Ascending aorta (tissue), 2 donors: ENCODE measurements at regions not wholly inside any gene's neighbourhood (a gene's known extent, or its start where the extent isn't known, plus 50 kb on each side); places are given as distances from the start of the nearest gene placed in this dataset.

Experiments
- DNase-seq, 2 donors: peaks; one replicate each; pipeline ENCODE4 v3.0.0-alpha.2; 2019; ENCODE audit warnings: low spot score in 2 of 2
- H3K27ac ChIP-seq, 2 donors: fragments of 200-600 bp; sonication (generic); one replicate each; pipeline ENCODE4 v1.5.1; 2016 to 2017; ENCODE audit warnings: mild to moderate bottlenecking in 1 of 2
- H3K27me3 ChIP-seq: fragments of 200-600 bp; sonication (generic); one replicate; pipeline ENCODE4 v1.5.1; 2017
- H3K36me3 ChIP-seq, 2 donors: fragments of 200-600 bp; sonication (generic); one replicate each; pipeline ENCODE4 v1.5.1; 2016
- H3K4me1 ChIP-seq, 2 donors: fragments of 200-600 bp; sonication (generic); one replicate each; pipeline ENCODE4 v1.5.1; 2016 to 2017; ENCODE audit warnings: mild to moderate bottlenecking in 1 of 2
- H3K4me3 ChIP-seq, 2 donors: fragments of 200-600 bp; sonication (generic); one replicate each; pipeline ENCODE4 v1.5.1; 2016 to 2017; ENCODE audit warnings: mild to moderate bottlenecking in 1 of 2
- H3K9me3 ChIP-seq, 2 donors: fragments of 200-600 bp; sonication (generic); one replicate each; pipeline ENCODE4 v1.5.1; 2016
- intact Hi-C: fragments of 100-400 bp; cut with DNase I; formaldehyde crosslinking; loops from one replicate; pipeline ENCODE4 v1.15.1; 2023
- TF ChIP-seq, protein P1 (sequence below), 3 experiments: fragments of 200-600 bp in 2 of 3; fragments of 450-650 bp in 1 of 3; sonication (generic) in 2 of 3; IDR thresholded peaks; one replicate each; pipeline ENCODE4 v1.5.1; 2016 to 2019; ENCODE audit warnings: antibody characterized with exemption in 3 of 3, mild to moderate bottlenecking in 1 of 3, moderate library complexity in 1 of 3

DNA sequence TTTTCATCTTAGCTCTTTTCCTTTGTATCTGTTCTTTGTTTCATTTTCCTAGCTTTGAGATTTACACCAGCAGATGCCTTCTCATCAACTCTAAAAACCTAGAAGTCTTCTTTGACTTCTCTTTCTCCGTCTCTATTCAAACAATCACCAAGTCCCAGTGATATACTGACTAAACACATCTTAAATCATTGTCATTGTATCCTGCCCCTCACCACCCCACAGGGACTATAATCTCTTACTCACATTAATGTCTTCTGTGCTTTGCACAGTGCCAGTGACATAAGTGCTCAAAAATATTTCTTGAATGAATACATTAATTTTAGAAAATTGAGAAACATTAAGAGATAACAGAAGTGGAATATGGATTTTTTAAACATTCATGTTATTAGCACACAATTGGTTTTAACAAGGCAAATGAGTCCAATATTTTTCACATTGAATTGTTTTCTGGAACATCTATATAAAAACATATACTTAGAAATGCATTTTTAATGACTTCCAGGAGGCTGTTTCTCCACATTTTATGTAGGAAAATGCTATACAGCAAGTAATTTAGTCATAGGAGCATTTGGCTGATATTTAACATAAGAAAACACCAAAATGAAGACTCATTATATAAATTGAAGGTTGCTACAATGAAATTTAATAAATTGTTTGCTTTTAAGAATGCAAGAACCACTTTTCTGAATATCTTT is 472.8 kb upstream of the PRICKLE1 start:
- H3K4me3 ChIP-seq: no peak overlapping the region
- H3K36me3 ChIP-seq: no peaks in the 10 kb centered on the region
- DNase-seq: no peak
- no peaks in the 10 kb centered on the region for H3K27me3 ChIP-seq
- TF ChIP-seq, protein P1, sequence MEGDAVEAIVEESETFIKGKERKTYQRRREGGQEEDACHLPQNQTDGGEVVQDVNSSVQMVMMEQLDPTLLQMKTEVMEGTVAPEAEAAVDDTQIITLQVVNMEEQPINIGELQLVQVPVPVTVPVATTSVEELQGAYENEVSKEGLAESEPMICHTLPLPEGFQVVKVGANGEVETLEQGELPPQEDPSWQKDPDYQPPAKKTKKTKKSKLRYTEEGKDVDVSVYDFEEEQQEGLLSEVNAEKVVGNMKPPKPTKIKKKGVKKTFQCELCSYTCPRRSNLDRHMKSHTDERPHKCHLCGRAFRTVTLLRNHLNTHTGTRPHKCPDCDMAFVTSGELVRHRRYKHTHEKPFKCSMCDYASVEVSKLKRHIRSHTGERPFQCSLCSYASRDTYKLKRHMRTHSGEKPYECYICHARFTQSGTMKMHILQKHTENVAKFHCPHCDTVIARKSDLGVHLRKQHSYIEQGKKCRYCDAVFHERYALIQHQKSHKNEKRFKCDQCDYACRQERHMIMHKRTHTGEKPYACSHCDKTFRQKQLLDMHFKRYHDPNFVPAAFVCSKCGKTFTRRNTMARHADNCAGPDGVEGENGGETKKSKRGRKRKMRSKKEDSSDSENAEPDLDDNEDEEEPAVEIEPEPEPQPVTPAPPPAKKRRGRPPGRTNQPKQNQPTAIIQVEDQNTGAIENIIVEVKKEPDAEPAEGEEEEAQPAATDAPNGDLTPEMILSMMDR (IDR thresholded peaks at IDR 0.05): no peak
- intact Hi-C loops: no loop called here
- no peak overlapping the region for H3K27ac ChIP-seq
- H3K9me3 ChIP-seq: no peaks in the 10 kb centered on the region
- H3K4me1 ChIP-seq: no peaks in the 10 kb centered on the region

DNA sequence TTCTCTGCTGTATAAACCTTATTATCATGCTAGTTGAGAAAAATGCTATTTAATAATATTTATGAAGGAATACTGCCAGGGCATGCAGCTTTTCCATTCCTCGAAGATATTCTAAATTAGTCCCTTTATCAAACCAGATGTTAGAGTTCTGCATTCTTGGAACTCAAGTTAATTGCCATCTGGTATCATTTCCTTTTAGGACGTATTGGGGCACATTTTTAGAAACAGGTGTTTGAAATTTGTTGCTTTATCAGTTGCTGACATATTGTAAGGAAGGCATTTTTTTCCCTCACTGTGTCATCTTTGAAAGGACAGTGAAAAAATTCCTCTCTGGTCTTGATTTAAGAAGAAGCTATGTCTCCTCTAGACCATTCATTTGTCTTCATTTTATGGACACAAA is 471.2 kb upstream of the PRICKLE1 start:
- Histone ChIP-seq H3K27me3 (no peaks in the 10 kb centered on the region), H3K4me3 (no peak overlapping the region), H3K36me3 (no peaks in the 10 kb centered on the region), H3K27ac (no peak overlapping the region), H3K9me3 (no peaks in the 10 kb centered on the region), H3K4me1 (no peaks in the 10 kb centered on the region)
- no peak for DNase-seq
- TF ChIP-seq, protein P1 (IDR thresholded peaks at IDR 0.05): no peak
- intact Hi-C loops: no loop called here

DNA sequence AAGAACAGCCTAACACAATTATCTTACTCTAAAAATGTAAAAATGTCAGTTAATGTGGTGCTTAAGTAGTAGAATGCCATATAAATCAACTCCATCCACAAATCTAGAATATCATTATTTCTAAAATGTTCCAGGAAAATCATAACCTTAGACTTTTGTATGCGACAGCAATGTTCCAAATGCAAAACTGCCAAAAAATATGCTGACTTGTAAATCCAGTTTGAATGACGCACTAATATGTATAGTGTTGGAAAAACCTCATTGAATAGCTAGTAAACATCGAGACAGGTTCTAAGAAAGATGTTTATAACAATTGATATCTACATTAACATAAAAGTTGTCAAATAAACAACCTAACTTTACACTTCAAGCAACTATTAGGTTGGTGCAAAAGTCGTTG is 469.1 kb upstream of the PRICKLE1 start:
- Histone ChIP-seq H3K27me3 (no peaks in the 10 kb centered on the region), H3K36me3 (no peaks in the 10 kb centered on the region), H3K27ac (no peak overlapping the region), H3K9me3 (no peaks in the 10 kb centered on the region), H3K4me1 (no peaks in the 10 kb centered on the region), H3K4me3 (no peak overlapping the region)
- no peak for DNase-seq
- intact Hi-C loops: no loop called here
- TF ChIP-seq, protein P1 (IDR thresholded peaks at IDR 0.05): no peak

DNA sequence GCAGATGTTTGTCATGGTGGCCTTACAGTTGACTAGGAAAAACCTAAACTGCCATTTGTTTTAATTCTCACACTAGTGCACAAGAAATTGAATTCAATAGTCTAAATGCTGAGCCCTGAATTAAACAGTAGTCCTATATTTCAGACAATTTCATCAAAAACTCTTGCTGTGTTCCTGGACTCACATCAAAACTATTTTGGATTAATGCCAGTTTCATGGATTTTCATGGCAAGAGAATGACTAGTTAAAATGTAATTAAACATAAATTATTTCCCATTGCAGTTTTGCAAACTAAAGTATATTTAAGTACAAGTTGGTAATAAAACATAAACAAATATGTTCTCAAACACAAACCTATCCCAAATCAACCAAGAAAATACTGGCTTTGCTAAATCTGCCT is 468.0 kb upstream of the PRICKLE1 start:
- no peaks in the 10 kb centered on the region for H3K4me1 ChIP-seq
- H3K9me3 ChIP-seq: no peaks in the 10 kb centered on the region
- no peaks in the 10 kb centered on the region for H3K36me3 ChIP-seq
- TF ChIP-seq, protein P1 (IDR thresholded peaks at IDR 0.05): no peak
- no peaks in the 10 kb centered on the region for H3K27me3 ChIP-seq
- intact Hi-C loops: no loop called here
- no peak for DNase-seq
- H3K4me3 ChIP-seq: no peak overlapping the region
- no peak overlapping the region for H3K27ac ChIP-seq

DNA sequence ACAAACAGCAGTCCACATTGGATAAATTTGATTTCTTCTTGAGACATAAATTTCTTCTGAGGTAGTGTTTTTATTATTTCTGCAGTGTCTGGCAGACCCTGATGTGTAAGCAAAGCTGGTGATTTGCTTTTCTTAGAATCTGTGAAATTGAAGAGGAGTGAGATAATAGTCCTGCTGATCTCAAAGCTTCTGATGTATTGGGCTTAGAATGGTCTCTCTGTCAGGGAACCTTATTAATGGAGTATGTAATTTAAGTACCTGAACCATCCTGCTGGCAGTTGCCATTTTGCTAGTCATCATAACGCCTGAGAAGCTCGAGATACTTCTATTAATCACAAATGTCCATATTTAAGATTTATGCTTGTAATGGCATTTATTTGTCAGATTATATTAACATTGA is 464.5 kb upstream of the PRICKLE1 start:
- TF ChIP-seq, protein P1 (IDR thresholded peaks at IDR 0.05): no peak
- Histone ChIP-seq H3K9me3 (no peaks in the 10 kb centered on the region), H3K36me3 (no peaks in the 10 kb centered on the region), H3K27ac (no peak overlapping the region), H3K4me3 (no peak overlapping the region), H3K27me3 (no peaks in the 10 kb centered on the region), H3K4me1 (no peaks in the 10 kb centered on the region)
- intact Hi-C loops: no loop called here
- DNase-seq: no peak

DNA sequence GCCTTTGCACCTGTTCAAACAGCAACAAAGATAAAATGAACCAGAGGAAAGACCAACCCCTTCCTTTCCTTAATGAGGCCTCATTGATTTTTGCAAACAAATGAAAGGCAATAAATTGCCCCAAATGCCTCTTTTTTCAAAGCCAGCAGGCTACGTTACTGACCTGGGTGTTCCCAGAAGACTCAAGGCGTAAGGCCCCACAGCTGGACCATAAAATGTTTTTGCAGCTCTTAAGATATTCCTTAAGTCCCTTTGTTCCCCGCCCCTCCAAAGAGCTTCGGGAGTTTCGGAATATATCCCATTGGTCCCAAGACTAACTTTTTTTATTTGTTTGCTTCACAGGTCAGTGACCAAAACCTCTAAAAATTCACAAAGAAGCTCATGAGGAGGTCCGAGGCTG is 462.9 kb upstream of the PRICKLE1 start:
- no peak for DNase-seq
- Histone ChIP-seq H3K9me3 (no peaks in the 10 kb centered on the region), H3K4me3 (no peak overlapping the region), H3K27me3 (no peaks in the 10 kb centered on the region), H3K4me1 (no peaks in the 10 kb centered on the region), H3K27ac (no peak overlapping the region), H3K36me3 (no peaks in the 10 kb centered on the region)
- intact Hi-C loops: no loop called here
- TF ChIP-seq, protein P1 (IDR thresholded peaks at IDR 0.05): no peak
